Tibial nerve (tissue), 4 donors: ENCODE measurements at regions not wholly inside any gene's neighbourhood (a gene's known extent, or its start where the extent isn't known, plus 50 kb on each side); places are given as distances from the start of the nearest gene placed in this dataset.

ENCODE experiments used
- DNase-seq, 2 donors: peaks; one replicate each; pipeline ENCODE4 v3.0.0-alpha.2; 2019; ENCODE audit warnings: low spot score in 2 of 2
- H3K27ac ChIP-seq, 4 donors: fragments of 200-600 bp; sonication (generic) in 3 of 4; one replicate each; pipeline ENCODE4 v1.5.1; 2017 to 2019; ENCODE audit warnings: mild to moderate bottlenecking in 1 of 4
- H3K27me3 ChIP-seq, 2 donors: fragments of 200-600 bp; sonication (generic) in 1 of 2; one replicate each; pipeline versions ENCODE4 v1.5.1 to v1.6.0; 2017 to 2019
- H3K36me3 ChIP-seq, 3 donors: fragments of 200-600 bp; sonication (generic); one replicate each; pipeline ENCODE4 v1.5.1; 2018 to 2019
- H3K4me1 ChIP-seq, 4 donors: fragments of 200-600 bp; sonication (generic) in 3 of 4; one replicate each; pipeline ENCODE4 v1.5.1; 2017 to 2019
- H3K4me3 ChIP-seq, 4 donors: fragments of 200-600 bp; sonication (generic) in 3 of 4; one replicate each; pipeline ENCODE4 v1.5.1; 2017 to 2019; ENCODE audit warnings: mild to moderate bottlenecking in 1 of 4, moderate library complexity in 1 of 4
- H3K9me3 ChIP-seq, 4 donors: fragments of 200-600 bp; sonication (generic) in 3 of 4; one replicate each; pipeline ENCODE4 v1.5.1; 2017 to 2019
- EP300 ChIP-seq, 2 donors: sonication (generic); formaldehyde crosslinking; IDR thresholded peaks; one replicate each; pipeline ENCODE4 v1.6.1; 2017; ENCODE audit warnings: antibody characterized with exemption in 2 of 2, mild to moderate bottlenecking in 1 of 2
- POLR2A ChIP-seq, 2 donors: fragments of 450-650 bp; IDR thresholded peaks; one replicate each; pipeline ENCODE4 v1.6.1; 2017; ENCODE audit warnings: antibody characterized with exemption in 2 of 2, mild to moderate bottlenecking in 2 of 2, moderate library complexity in 2 of 2
- WGBS, 2 donors: methylation state at CpG; one replicate each; pipeline ENCODE4 v1.1.5; 2018; 5-methylcytosine and 5-hydroxymethylcytosine counted together
- TF ChIP-seq, protein P1 (sequence below), 5 experiments: fragments of 200-600 bp in 3 of 5; fragments of 450-650 bp in 2 of 5; sonication (generic) in 3 of 5; IDR thresholded peaks; one replicate each; pipeline ENCODE4 v1.5.1; 2016 to 2019; ENCODE audit warnings: antibody characterized with exemption in 5 of 5, mild to moderate bottlenecking in 3 of 5, moderate library complexity in 2 of 5

DNA sequence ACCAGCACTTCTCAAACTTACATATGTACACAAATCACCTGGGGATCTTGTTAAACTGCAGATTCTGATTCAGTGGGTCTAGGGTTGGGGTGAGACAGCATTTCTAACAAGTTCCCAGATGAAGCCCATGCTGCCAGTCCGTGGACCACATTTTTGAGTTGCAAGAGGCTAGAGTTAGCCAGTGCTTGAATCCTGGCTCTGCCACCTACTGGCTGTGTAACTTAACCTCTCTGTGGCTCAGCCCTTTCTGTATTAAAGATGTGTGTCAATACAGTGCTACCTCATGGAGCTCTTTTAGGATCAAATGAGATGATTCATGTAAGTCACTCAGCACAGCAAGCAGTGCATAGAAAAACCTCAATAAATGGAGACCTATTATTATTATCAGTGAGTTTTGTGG is 90.2 kb upstream of the ISX start:
- H3K9me3 ChIP-seq, result peaks cover 0 to 11% (median 0%) of the 10 kb centered on the region in 4 donors
- 15 to 50% methylated on average over 1 of the region's 1 CpG for WGBS, 2 donors
- H3K36me3 ChIP-seq, result no peaks in the 10 kb centered on the region
- no peak overlapping the region for H3K4me3 ChIP-seq
- no peak overlapping the region for H3K27ac ChIP-seq
- no peak for DNase-seq
- H3K27me3 ChIP-seq, result no peaks in the 10 kb centered on the region
- TF ChIP-seq POLR2A (IDR thresholded peaks at IDR 0.05), result no peak
- no peak for TF ChIP-seq EP300 (IDR thresholded peaks at IDR 0.05)
- TF ChIP-seq, protein P1, sequence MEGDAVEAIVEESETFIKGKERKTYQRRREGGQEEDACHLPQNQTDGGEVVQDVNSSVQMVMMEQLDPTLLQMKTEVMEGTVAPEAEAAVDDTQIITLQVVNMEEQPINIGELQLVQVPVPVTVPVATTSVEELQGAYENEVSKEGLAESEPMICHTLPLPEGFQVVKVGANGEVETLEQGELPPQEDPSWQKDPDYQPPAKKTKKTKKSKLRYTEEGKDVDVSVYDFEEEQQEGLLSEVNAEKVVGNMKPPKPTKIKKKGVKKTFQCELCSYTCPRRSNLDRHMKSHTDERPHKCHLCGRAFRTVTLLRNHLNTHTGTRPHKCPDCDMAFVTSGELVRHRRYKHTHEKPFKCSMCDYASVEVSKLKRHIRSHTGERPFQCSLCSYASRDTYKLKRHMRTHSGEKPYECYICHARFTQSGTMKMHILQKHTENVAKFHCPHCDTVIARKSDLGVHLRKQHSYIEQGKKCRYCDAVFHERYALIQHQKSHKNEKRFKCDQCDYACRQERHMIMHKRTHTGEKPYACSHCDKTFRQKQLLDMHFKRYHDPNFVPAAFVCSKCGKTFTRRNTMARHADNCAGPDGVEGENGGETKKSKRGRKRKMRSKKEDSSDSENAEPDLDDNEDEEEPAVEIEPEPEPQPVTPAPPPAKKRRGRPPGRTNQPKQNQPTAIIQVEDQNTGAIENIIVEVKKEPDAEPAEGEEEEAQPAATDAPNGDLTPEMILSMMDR (IDR thresholded peaks at IDR 0.05), result no peak
- no peaks in the 10 kb centered on the region for H3K4me1 ChIP-seq

DNA sequence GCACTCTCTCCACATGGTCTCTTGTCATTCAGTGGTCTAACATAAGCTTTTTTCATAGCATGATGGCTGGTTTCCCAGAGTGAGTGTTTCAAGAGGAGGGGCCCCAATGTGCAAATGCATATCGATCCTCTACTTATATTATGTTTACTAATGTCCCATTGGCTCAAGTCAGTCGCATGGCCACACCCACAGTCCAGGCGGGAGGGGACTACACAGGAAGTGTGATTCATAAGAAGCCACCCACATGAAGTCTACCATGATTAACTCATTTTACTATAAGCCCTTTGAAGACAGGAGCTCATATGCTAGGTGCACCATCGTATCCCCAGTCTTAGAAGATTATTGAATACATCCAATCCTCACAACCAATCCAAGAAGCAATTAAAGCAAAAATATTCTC is 89.5 kb upstream of the ISX start:
- TF ChIP-seq POLR2A (IDR thresholded peaks at IDR 0.05) (no peak), EP300 (IDR thresholded peaks at IDR 0.05) (no peak)
- TF ChIP-seq, protein P1 (IDR thresholded peaks at IDR 0.05), result no peak
- Histone ChIP-seq H3K4me3 (no peak overlapping the region), H3K36me3 (no peaks in the 10 kb centered on the region), H3K9me3 (peaks cover 0 to 13% (median 0%) of the 10 kb centered on the region in 4 donors), H3K27me3 (no peaks in the 10 kb centered on the region), H3K27ac (no peak overlapping the region), H3K4me1 (no peaks in the 10 kb centered on the region)
- WGBS, 2 donors, result 85 to 86% methylated on average over 4 of the region's 4 CpGs
- no peak for DNase-seq

DNA sequence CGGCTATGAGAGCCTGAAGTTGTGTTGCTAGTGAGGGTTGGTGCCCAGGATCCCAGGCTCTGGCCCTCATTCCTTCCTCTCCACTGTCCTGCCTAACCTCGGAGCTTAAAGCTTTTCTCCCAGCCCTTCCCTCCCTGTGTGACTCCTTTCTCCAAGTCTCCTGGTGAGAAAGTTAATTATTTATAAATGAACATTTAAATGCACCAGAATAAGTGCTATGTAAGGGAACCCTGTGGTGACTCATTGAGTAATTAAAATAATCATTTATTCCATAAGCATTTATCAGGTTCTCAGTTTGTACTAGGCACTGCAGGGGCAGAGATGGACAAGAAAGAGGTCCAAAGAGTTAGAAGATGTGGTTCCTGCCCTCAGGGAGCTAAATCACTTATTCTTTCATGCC is 89.1 kb upstream of the ISX start:
- 76 to 91% methylated on average over 2 of the region's 2 CpGs for WGBS, 2 donors
- H3K4me1 ChIP-seq, result no peaks in the 10 kb centered on the region
- no peaks in the 10 kb centered on the region for H3K27me3 ChIP-seq
- TF ChIP-seq, protein P1 (IDR thresholded peaks at IDR 0.05), result no peak
- TF ChIP-seq POLR2A (IDR thresholded peaks at IDR 0.05) (no peak), EP300 (IDR thresholded peaks at IDR 0.05) (no peak)
- no peak for DNase-seq
- peaks cover 0 to 13% (median 0%) of the 10 kb centered on the region in 4 donors for H3K9me3 ChIP-seq
- no peak overlapping the region for H3K27ac ChIP-seq
- H3K36me3 ChIP-seq, result no peaks in the 10 kb centered on the region
- no peak overlapping the region for H3K4me3 ChIP-seq

DNA sequence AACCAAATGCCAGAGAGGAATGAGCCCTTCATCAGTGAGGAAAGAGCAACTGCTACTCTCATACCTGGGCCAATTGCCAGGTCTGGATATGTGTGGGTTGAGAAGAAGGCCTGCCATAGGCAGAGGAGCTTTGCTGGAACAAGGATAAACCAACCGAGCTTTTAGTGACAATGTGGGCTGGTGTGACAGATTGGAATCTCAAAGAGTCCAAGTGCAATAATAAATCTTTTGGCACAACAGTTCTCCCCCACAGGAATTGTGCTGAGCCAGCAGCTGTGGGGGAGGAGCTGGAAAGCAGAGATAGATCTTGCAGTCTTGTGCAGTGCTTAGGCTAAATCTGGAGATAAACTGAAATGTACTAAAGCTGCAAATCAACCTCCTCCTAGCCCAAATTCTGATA is 79.4 kb upstream of the ISX start:
- Histone ChIP-seq H3K4me1 (no peaks in the 10 kb centered on the region), H3K27ac (no peak overlapping the region), H3K9me3 (peaks cover 0 to 61% (median 4%) of the 10 kb centered on the region in 4 donors), H3K36me3 (no peaks in the 10 kb centered on the region), H3K4me3 (no peak overlapping the region), H3K27me3 (no peaks in the 10 kb centered on the region)
- no peak for DNase-seq
- 38 to 64% methylated on average over 1 of the region's 1 CpG for WGBS, 2 donors
- TF ChIP-seq, protein P1 (IDR thresholded peaks at IDR 0.05), result no peak
- TF ChIP-seq POLR2A (IDR thresholded peaks at IDR 0.05) (no peak), EP300 (IDR thresholded peaks at IDR 0.05) (no peak)

DNA sequence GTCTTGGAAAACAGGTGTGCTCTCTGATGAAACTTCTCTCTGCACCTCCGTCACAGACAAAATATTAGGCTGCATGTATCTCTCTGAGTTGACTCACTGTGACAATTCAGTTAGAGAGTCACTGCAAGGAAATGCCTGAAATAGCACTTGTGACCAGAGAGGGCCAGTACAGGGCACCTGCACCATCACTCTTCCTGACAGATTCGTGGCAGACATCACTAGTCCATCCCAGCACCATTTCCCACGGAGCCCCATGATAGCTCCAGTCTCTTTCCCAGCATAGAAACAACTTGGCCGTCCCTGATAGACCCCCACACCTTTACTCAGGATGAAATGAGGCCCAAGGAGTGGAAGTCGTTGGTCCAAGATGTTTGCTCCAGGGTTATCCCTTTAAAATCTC is 73.3 kb upstream of the ISX start:
- H3K4me3 ChIP-seq, result no peak overlapping the region
- 47 to 63% methylated on average over 5 of the region's 5 CpGs for WGBS, 2 donors
- DNase-seq, result no peak
- no peaks in the 10 kb centered on the region for H3K27me3 ChIP-seq
- H3K36me3 ChIP-seq, result no peaks in the 10 kb centered on the region
- no peak for TF ChIP-seq POLR2A (IDR thresholded peaks at IDR 0.05)
- no peak for TF ChIP-seq EP300 (IDR thresholded peaks at IDR 0.05)
- TF ChIP-seq, protein P1 (IDR thresholded peaks at IDR 0.05), result no peak
- no peaks in the 10 kb centered on the region for H3K4me1 ChIP-seq
- H3K9me3 ChIP-seq, result peaks cover 0 to 36% (median 0%) of the 10 kb centered on the region in 4 donors
- no peak overlapping the region for H3K27ac ChIP-seq
